PC-9 (cell line): ENCODE measurements at regions not wholly inside any gene's neighbourhood (a gene's known extent, or its start where the extent isn't known, plus 50 kb on each side); places are given as distances from the start of the nearest gene placed in this dataset.

Experiments used
- EZH2 ChIP-seq: fragments of 200-600 bp; sonication (generic); IDR thresholded peaks from 2 replicates; pipeline ENCODE4 v1.8.0; 2017; ENCODE audit warnings: antibody characterized with exemption, low read depth
- TF ChIP-seq, protein P1 (sequence below): fragments of 200-600 bp; sonication (generic); conservative IDR thresholded peaks from 2 replicates; pipeline ENCODE4 v1.6.1; 2017; ENCODE audit warnings: mixed run types, antibody characterized with exemption, mild to moderate bottlenecking, moderate library complexity

DNA sequence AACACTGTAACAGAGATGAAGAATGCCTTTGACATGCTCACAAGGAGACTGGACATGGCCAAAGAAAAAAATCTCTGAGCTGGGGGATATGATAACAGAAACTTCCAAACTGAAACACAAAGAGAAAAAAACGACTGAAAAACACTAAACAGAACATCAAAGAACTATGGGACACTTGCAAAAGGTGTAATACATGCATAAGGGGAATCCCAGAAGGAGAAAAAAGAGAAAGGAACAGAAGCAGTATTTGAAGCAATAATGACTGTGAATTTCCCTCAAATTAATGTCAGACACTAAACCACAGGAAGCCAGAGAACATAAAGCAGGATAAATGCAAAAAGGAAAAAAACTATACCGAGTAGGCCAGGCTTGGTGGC, 117.4 kb upstream of the ARID1B start:
- TF ChIP-seq, protein P1, sequence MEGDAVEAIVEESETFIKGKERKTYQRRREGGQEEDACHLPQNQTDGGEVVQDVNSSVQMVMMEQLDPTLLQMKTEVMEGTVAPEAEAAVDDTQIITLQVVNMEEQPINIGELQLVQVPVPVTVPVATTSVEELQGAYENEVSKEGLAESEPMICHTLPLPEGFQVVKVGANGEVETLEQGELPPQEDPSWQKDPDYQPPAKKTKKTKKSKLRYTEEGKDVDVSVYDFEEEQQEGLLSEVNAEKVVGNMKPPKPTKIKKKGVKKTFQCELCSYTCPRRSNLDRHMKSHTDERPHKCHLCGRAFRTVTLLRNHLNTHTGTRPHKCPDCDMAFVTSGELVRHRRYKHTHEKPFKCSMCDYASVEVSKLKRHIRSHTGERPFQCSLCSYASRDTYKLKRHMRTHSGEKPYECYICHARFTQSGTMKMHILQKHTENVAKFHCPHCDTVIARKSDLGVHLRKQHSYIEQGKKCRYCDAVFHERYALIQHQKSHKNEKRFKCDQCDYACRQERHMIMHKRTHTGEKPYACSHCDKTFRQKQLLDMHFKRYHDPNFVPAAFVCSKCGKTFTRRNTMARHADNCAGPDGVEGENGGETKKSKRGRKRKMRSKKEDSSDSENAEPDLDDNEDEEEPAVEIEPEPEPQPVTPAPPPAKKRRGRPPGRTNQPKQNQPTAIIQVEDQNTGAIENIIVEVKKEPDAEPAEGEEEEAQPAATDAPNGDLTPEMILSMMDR, result no peak
- no peak for TF ChIP-seq EZH2
